Endothelial cell of umbilical vein (primary cell): ENCODE measurements at regions not wholly inside any gene's neighbourhood (a gene's known extent, or its start where the extent isn't known, plus 50 kb on each side); places are given as distances from the start of the nearest gene placed in this dataset.

Source experiments
- BruUV-seq: library from RNA; stranded (reverse); fragments of 400-500 nt; replicated peaks from 2 replicates; lab custom pipeline; 2021; lab: Mats Ljungman, UMichigan
- CTCF ChIA-PET: fragments of 300-600, 350-600 bp; sonication (Branson Sonifier 250); formaldehyde crosslinking; loops from one replicate; lab custom pipeline; 2021; ENCODE audit warnings: antibody characterized with exemption, inconsistent platforms; lab: Charles Lee
- POLR2A ChIA-PET: fragments of 300-600, 350-600 bp; sonication (Branson Sonifier 250); formaldehyde crosslinking; loops from one replicate; lab custom pipeline; 2021; ENCODE audit warnings: antibody characterized with exemption, inconsistent platforms; lab: Charles Lee
- DNase-seq: peaks from one replicate; pipeline ENCODE4 v3.0.0-alpha.2; 2011; ENCODE audit warnings: low read depth, low spot score
- FAIRE-seq: peaks from 2 replicates; lab custom pipeline; 2011; peaks lifted over from hg19 to GRCh38; lab: Jason Lieb, UNC
- H2AFZ ChIP-seq: 2 replicates; pipeline ENCODE4 v1.6.0; 2012; ENCODE audit warnings: low read depth, low read length, control low read depth, inconsistent platforms
- H3K27ac ChIP-seq: 2 replicates; pipeline ENCODE4 v1.5.1; 2011; ENCODE audit warnings: low read depth, mild to moderate bottlenecking, control low read depth, low read length, moderate library complexity; ENCODE audit not compliant: insufficient read depth
- H3K27me3 ChIP-seq, 2 experiments: 2 replicates each; pipeline versions ENCODE4 v1.6.0 to v1.6.1; 2011; ENCODE audit warnings: low read length in 2 of 2, mixed read lengths in 1 of 2; ENCODE audit not compliant: control insufficient read depth in 2 of 2, insufficient read depth in 2 of 2
- H3K36me3 ChIP-seq, 2 experiments: 2 replicates in 1 of 2; 3 replicates in 1 of 2; pipeline ENCODE4 v1.5.1; 2011; ENCODE audit warnings: low read length in 2 of 2, mild to moderate bottlenecking in 1 of 2, moderate library complexity in 1 of 2; ENCODE audit not compliant: control insufficient read depth in 2 of 2, insufficient read depth in 2 of 2; ENCODE audit errors: extremely low read depth in 1 of 2
- H3K4me1 ChIP-seq: 3 replicates; pipeline ENCODE4 v1.5.1; 2011; ENCODE audit warnings: mild to moderate bottlenecking, low read length; ENCODE audit not compliant: control insufficient read depth, insufficient read depth; ENCODE audit errors: extremely low read depth
- H3K4me2 ChIP-seq: 2 replicates; pipeline ENCODE4 v1.6.1; 2011; ENCODE audit warnings: low read length, control low read depth, mixed read lengths; ENCODE audit not compliant: insufficient read depth
- H3K4me3 ChIP-seq, 3 experiments: fragments of 200-600 bp in 1 of 3; sonication (generic), shearing (Covaris generic) in 1 of 3; replicated peaks in 1 of 3; 2 replicates each; pipeline ENCODE4 v1.5.1; 2011 to 2016; ENCODE audit warnings: control low read depth in 3 of 3, low read length in 3 of 3, mild to moderate bottlenecking in 2 of 3, inconsistent platforms in 1 of 3, low read depth in 1 of 3, moderate library complexity in 1 of 3; ENCODE audit not compliant: insufficient read depth in 1 of 3
- H3K79me2 ChIP-seq: 2 replicates; pipeline ENCODE4 v1.6.0; 2012; ENCODE audit warnings: low read length, inconsistent platforms; ENCODE audit not compliant: control insufficient read depth, insufficient read depth
- H3K9ac ChIP-seq: replicated peaks from 2 replicates; pipeline ENCODE3; 2011; ENCODE audit warnings: low read length, control low read depth; ENCODE audit not compliant: insufficient read depth; ENCODE audit errors: extremely low read depth
- H3K9me1 ChIP-seq: replicated peaks from 3 replicates; pipeline ENCODE4 v1.6.0; 2011; ENCODE audit warnings: mild to moderate bottlenecking, low read length; ENCODE audit not compliant: control insufficient read depth, insufficient read depth; ENCODE audit errors: extremely low read depth
- H3K9me3 ChIP-seq: replicated peaks from 2 replicates; pipeline ENCODE4 v1.5.1; 2012; ENCODE audit warnings: low read length, inconsistent platforms; ENCODE audit not compliant: control insufficient read depth, insufficient read depth
- H4K20me1 ChIP-seq: replicated peaks from 2 replicates; pipeline ENCODE3; 2011; ENCODE audit warnings: mild to moderate bottlenecking, low read length; ENCODE audit not compliant: control insufficient read depth, insufficient read depth; ENCODE audit errors: extremely low read depth
- CTCF ChIP-seq, 2 donors: IDR thresholded peaks; 1 replicate in 1 of 2; 2 replicates in 1 of 2; pipeline ENCODE4 v1.5.1; 2011; ENCODE audit warnings: low read length in 2 of 2, mild to moderate bottlenecking in 2 of 2, moderate library complexity in 2 of 2, control low read depth in 1 of 2, inconsistent platforms in 1 of 2, low read depth in 1 of 2; ENCODE audit not compliant: insufficient read depth in 1 of 2; ENCODE audit errors: extremely low read depth in 1 of 2
- EZH2 ChIP-seq: IDR thresholded peaks from 2 replicates; pipeline ENCODE4 v1.6.1; 2012; ENCODE audit warnings: borderline replicate concordance, low read depth, mild to moderate bottlenecking, moderate library complexity, low read length, inconsistent platforms; ENCODE audit not compliant: severe bottlenecking
- FOS ChIP-seq: IDR thresholded peaks from 2 replicates; pipeline ENCODE4 v1.6.1; 2011; ENCODE audit warnings: mild to moderate bottlenecking, low read length, moderate library complexity, borderline replicate concordance; ENCODE audit not compliant: insufficient read depth
- GATA2 ChIP-seq: IDR thresholded peaks from 2 replicates; pipeline ENCODE4 v1.7.0; 2011; ENCODE audit warnings: low read depth, mild to moderate bottlenecking, moderate library complexity, mixed read lengths, low read length; ENCODE audit not compliant: insufficient read length, insufficient read depth
- JUN ChIP-seq: IDR thresholded peaks from 2 replicates; pipeline ENCODE4 v1.6.1; 2011; ENCODE audit warnings: borderline replicate concordance, low read depth; ENCODE audit not compliant: insufficient read length, insufficient read depth
- MAX ChIP-seq: IDR thresholded peaks from 2 replicates; pipeline ENCODE4 v1.6.1; 2011; ENCODE audit not compliant: insufficient read depth, insufficient read length
- MYC ChIP-seq: IDR thresholded peaks from one replicate; pipeline ENCODE4 v1.6.1; 2011; ENCODE audit warnings: mild to moderate bottlenecking, low read depth, low read length
- POLR2A ChIP-seq: IDR thresholded peaks from 2 replicates; pipeline ENCODE4 v1.6.1; 2012; ENCODE audit warnings: low read depth, mild to moderate bottlenecking, control low read depth, low read length
- POLR2AphosphoS5 ChIP-seq: IDR thresholded peaks from 2 replicates; pipeline ENCODE4 v1.6.1; 2012; ENCODE audit warnings: low read depth, mild to moderate bottlenecking, control low read depth, low read length, moderate library complexity; ENCODE audit not compliant: insufficient read depth
- dilution Hi-C: fragments of 300-500 bp; cut with MboI; formaldehyde crosslinking; loops from one replicate; pipeline ENCODE4 v1.15.0; 2019; ENCODE audit warnings: low sequenced_read_pairs; ENCODE audit not compliant: extremely low pct_ligation_motif_present
- intact Hi-C: fragments of 100-400 bp; cut with micrococcal nuclease; formaldehyde crosslinking; loops from one replicate; pipeline ENCODE4 v1.10.0; 2022

- H4K20me1 ChIP-seq: no peaks in the 10 kb centered on the region
- no peak overlapping the region for H2AFZ ChIP-seq
- intact Hi-C loops: no loop called here
- no TSS peak for BruUV-seq
- ChIA-PET CTCF (no interaction called here), POLR2A (no interaction called here)
- no peak overlapping the region for H3K9ac ChIP-seq
- H3K4me1 ChIP-seq: no peaks in the 10 kb centered on the region
- no peak overlapping the region for H3K4me3 ChIP-seq
- H3K27ac ChIP-seq: no peak overlapping the region
- no peaks in the 10 kb centered on the region for H3K36me3 ChIP-seq
- FAIRE-seq (no peak), DNase-seq (no peak)
- no peaks in the 10 kb centered on the region for H3K79me2 ChIP-seq
- no peak for TF ChIP-seq POLR2AphosphoS5
- TF ChIP-seq JUN: no peak
- TF ChIP-seq POLR2A: no peak
- TF ChIP-seq MYC: no peak
- TF ChIP-seq MAX: no peak
- no peak for TF ChIP-seq CTCF (IDR thresholded peaks at IDR 0.05; ENCODE audit: extremely low read depth in 1 of 2, insufficient read depth in 1 of 2, low read depth in 1 of 2, low read length in 2 of 2)
- no peak for TF ChIP-seq EZH2
- no peak for TF ChIP-seq FOS
- no peak for TF ChIP-seq GATA2
- H3K9me1 ChIP-seq: no peaks in the 10 kb centered on the region
- H3K27me3 ChIP-seq: no peaks in the 10 kb centered on the region
- dilution Hi-C loops: no loop called here
- H3K4me2 ChIP-seq: no peak overlapping the region
- H3K9me3 ChIP-seq: peaks cover 3% of the 10 kb centered on the region
Observed at GRCh38 chr4:13218326-13218958, 265.7 kb downstream of the RAB28 start.
